GM12874 (cell line): ENCODE measurements at regions not wholly inside any gene's neighbourhood (a gene's known extent, or its start where the extent isn't known, plus 50 kb on each side); places are given as distances from the start of the nearest gene placed in this dataset.

Experiments
- TF ChIP-seq, protein P1 (sequence below): IDR thresholded peaks from 2 replicates; pipeline ENCODE4 v1.5.1; 2011; ENCODE audit warnings: low read depth, mild to moderate bottlenecking, control low read depth, low read length, moderate library complexity; ENCODE audit not compliant: insufficient read depth

DNA sequence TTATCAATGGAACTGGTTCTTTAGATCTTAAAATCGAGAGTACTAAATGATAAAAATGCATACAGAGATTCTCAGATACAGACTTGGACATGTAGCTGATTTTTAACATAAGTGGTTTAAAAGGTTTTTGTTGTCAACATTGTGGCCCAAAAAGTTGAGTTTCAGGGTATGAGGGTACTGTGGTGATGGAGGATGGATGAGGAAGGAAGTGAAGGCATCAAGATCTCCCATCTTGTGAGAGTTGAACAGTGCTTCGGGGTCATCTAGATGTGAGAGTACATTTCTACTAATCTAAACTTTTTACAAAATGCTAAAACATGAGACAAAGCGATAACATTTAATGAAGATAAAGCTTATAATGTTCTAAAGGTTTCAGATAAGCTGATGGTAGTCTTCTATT is 452.6 kb downstream of the PCNX1 start:
- TF ChIP-seq, protein P1, sequence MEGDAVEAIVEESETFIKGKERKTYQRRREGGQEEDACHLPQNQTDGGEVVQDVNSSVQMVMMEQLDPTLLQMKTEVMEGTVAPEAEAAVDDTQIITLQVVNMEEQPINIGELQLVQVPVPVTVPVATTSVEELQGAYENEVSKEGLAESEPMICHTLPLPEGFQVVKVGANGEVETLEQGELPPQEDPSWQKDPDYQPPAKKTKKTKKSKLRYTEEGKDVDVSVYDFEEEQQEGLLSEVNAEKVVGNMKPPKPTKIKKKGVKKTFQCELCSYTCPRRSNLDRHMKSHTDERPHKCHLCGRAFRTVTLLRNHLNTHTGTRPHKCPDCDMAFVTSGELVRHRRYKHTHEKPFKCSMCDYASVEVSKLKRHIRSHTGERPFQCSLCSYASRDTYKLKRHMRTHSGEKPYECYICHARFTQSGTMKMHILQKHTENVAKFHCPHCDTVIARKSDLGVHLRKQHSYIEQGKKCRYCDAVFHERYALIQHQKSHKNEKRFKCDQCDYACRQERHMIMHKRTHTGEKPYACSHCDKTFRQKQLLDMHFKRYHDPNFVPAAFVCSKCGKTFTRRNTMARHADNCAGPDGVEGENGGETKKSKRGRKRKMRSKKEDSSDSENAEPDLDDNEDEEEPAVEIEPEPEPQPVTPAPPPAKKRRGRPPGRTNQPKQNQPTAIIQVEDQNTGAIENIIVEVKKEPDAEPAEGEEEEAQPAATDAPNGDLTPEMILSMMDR: no peak

DNA sequence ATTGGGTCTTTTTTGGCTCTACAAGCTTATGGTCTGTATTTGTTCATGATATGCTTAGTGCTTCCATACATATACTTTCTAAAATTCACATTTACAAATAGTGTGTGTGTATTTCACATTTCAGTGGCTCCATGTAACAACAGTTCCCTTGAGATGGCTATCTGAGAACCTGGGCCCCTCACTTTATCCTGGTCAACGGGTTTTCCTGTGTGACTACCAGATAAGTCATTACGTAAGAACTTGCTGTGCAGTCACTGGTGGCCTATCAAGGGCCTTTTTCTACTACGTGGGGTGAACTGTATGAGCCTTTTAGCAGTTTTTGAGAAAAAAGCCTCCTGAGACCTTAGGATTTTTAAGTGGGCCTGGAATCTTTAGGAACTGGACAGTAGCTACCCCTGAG is 454.1 kb downstream of the PCNX1 start:
- TF ChIP-seq, protein P1: no peak

DNA sequence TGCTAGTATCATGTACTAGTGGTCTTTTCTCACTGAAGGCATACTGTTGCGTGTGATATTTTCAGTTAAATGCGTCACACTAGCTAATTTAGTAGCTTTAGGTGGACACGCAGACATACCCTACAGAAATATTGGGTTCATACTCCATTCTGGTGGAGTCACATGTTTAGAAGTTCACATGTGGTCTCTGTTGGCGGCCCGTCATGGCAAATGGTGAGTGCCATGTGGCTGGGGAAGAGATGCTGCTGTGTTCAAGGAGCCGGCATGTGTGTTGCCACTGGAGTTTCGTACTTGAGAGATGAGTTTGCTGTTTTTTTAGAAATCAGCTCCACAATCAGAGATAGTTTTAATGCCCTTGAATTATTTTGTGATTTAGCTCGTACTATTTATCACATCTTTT is 454.6 kb downstream of the PCNX1 start:
- TF ChIP-seq, protein P1: no peak

DNA sequence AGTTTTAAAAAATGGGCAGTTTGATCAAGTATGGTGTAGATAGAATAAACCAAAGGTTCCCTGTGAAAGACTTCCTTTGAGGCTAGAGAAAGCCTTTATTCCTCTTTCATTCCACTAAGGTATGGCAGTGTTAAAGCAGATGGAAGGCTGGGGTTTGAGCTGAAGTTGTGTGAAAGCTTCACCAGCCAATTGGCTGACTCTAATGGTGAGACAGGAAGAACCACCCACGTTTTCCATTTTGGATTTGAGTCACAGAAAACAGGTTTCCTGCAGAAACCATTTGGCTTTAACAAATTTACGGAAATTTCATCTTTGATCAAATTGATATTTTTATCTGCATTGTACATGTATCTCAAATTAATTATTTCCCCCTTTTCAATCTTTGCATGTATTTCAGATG is 455.0 kb downstream of the PCNX1 start:
- TF ChIP-seq, protein P1: no peak

DNA sequence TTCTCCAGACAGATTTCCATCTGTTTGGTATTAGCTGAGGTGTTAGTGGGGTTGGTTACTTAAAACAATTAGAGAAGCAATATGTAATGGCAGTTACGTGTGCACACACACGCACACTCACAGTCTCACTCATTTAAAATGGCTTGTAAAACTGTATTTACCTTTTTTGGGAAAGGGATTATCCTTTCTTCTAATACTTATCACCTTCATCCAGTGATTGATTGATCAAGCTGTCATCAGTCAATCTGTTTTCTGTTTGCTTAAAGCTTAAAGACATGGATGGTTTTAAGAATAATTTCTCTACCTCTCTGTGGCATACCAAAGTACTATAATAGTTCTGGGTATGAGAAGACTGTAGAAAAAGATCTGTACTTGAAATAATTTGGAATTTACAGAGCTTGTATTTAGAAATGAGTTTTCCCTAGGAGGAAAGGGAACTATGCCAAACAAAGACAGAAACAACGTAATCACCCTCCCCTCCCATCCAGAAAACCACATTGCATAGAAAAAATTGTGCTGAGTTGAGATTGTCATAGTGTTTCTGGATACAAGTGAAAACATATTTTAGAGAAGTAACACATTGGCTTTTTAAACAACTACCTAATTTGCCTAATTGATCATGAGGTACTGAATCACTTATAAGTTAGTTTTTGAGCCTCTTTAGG is 455.8 kb downstream of the PCNX1 start:
- TF ChIP-seq, protein P1: no peak

DNA sequence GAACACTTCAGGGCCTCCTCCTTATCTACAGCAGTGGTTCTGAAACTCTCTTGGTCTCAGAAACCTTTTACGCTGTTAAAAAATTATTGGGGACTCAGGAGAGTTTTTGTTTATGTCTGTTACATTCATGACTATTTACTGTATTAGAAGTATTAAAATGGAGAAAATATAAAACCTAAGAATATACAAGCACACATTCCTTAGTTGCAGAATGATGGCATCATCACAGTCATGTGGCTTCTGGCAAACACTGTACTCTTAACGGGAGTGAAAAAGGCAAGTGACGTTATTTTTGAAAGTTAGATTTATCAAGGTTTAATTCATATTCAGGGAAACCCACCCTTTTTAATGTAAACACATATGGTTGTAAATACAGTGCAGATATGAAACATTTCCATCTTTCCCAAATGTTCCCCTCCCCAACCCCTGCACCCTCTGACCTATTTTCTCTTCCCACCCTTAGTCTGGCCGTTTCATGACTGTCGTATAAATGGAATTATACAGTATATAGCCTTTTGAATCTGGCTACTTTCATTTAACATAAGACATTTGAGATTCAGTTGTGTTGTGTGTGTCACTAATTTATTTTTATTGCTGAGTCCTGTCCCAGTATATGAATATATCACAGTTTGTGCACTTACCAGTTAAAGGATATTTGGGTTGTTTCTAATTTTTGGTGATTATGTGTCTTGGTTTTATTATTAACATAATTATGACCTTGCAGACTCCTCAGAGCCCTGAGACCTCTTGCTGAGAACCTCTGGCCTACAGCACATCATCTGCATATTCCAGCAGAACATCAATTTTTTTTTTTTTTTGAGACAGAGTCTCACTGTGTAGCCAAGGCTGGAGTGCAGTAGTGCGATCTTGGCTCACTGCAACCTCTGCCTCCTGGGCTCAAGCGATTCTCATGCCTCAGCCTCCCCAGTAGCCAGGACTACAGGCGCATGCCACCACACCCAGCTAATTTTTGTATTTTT is 457.0 kb downstream of the PCNX1 start:
- TF ChIP-seq, protein P1: no peak

DNA sequence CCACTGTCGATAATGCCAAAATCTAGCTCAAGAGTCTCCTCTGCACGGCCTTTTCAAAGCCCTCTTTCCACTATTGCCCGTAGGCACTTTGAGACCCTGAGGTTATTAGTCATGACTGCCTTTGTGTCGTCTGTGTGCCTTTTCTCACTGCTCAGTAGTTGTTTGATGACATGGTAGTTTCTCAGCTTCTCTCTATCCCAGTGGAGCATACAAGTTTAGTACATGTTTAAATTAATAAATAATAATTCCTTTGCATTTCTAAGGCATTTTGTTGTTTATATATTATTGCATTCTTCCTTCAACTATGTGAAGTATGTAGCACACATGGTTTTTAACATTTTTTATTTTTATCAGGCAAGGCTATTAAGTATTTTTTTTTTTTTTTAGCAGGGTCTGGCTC is 458.1 kb downstream of the PCNX1 start:
- TF ChIP-seq, protein P1: no peak
